Urinary bladder (tissue), 3 donors: ENCODE measurements at regions not wholly inside any gene's neighbourhood (a gene's known extent, or its start where the extent isn't known, plus 50 kb on each side); places are given as distances from the start of the nearest gene placed in this dataset.
"Not testable (repeated sequence)": the region's sequence is repeated elsewhere in the genome, so short reads cannot be mapped to it uniquely, and the experiment has no call there.

Experiments
- DNase-seq: peaks from one replicate; pipeline ENCODE4 v3.0.0-alpha.2; 2015; ENCODE audit errors: extremely low spot score
- H3K27ac ChIP-seq: one replicate; pipeline ENCODE4 v1.5.1; 2013; ENCODE audit warnings: low read depth, mild to moderate bottlenecking, moderate library complexity
- H3K36me3 ChIP-seq: one replicate; pipeline ENCODE4 v1.6.1; 2013; ENCODE audit warnings: mild to moderate bottlenecking, moderate library complexity; ENCODE audit not compliant: insufficient read depth
- H3K4me1 ChIP-seq: one replicate; pipeline ENCODE4 v1.6.1; 2013; ENCODE audit warnings: mild to moderate bottlenecking, moderate library complexity; ENCODE audit not compliant: insufficient read depth
- H3K4me3 ChIP-seq: one replicate; pipeline ENCODE4 v1.5.1; 2013; ENCODE audit warnings: low read depth, low read length
- WGBS: extraction: QIAGEN DNeasy Blood & Tissue Kit; methylation state at CpG from one replicate; pipeline ENCODE4 v1.1.7; 2013; 5-methylcytosine and 5-hydroxymethylcytosine counted together
- donor health status: healthy with polysubstance abuse.
- donor health status: healthy.

GRCh38 chr7:119999738-120000475 lies 273.1 kb upstream of the KCND2 start:
- Histone ChIP-seq H3K27ac (no peak overlapping the region), H3K36me3 (no peaks in the 10 kb centered on the region), H3K4me1 (no peaks in the 10 kb centered on the region), H3K4me3 (no peak overlapping the region)
- 86% methylated on average over 5 of the region's 5 CpGs for WGBS
- no peak for DNase-seq

- 85% methylated on average over 6 of the region's 6 CpGs for WGBS
- Histone ChIP-seq H3K27ac (no peak overlapping the region), H3K4me1 (no peaks in the 10 kb centered on the region), H3K4me3 (no peak overlapping the region), H3K36me3 (no peaks in the 10 kb centered on the region)
- no peak for DNase-seq
Observed at GRCh38 chr7:120005720-120006119, 267.3 kb upstream of the KCND2 start.

- not testable (repeated sequence) for H3K27ac ChIP-seq, H3K36me3 ChIP-seq, H3K4me3 ChIP-seq, H3K4me1 ChIP-seq, DNase-seq
- 82% methylated on average over 5 of the region's 5 CpGs for WGBS
Observed at GRCh38 chr7:120014301-120014700, 258.7 kb upstream of the KCND2 start.

GRCh38 chr7:120014925-120015465 lies 258.0 kb upstream of the KCND2 start:
- Histone ChIP-seq H3K27ac (no peak overlapping the region), H3K4me3 (no peak overlapping the region), H3K4me1 (no peaks in the 10 kb centered on the region), H3K36me3 (no peaks in the 10 kb centered on the region)
- 59% methylated on average over 4 of the region's 4 CpGs for WGBS
- DNase-seq: no peak

GRCh38 chr7:120021085-120021484 lies 251.9 kb upstream of the KCND2 start:
- no peaks in the 10 kb centered on the region for H3K4me1 ChIP-seq
- no peak overlapping the region for H3K27ac ChIP-seq
- H3K4me3 ChIP-seq: no peak overlapping the region
- no peak for DNase-seq
- WGBS: 75% methylated on average over 1 of the region's 1 CpG
- H3K36me3 ChIP-seq: no peaks in the 10 kb centered on the region

- H3K27ac ChIP-seq: no peak overlapping the region
- H3K4me1 ChIP-seq: no peaks in the 10 kb centered on the region
- DNase-seq: no peak
- H3K4me3 ChIP-seq: no peak overlapping the region
- H3K36me3 ChIP-seq: no peaks in the 10 kb centered on the region
- 71% methylated on average over 4 of the region's 4 CpGs for WGBS
Observed at GRCh38 chr7:120023494-120024167, 249.3 kb upstream of the KCND2 start.

- WGBS: 47% methylated on average over 4 of the region's 4 CpGs
- H3K36me3 ChIP-seq: no peaks in the 10 kb centered on the region
- no peak overlapping the region for H3K27ac ChIP-seq
- H3K4me3 ChIP-seq: no peak overlapping the region
- H3K4me1 ChIP-seq: no peaks in the 10 kb centered on the region
- no peak for DNase-seq
Observed at GRCh38 chr7:120028636-120029035, 244.3 kb upstream of the KCND2 start.

GRCh38 chr7:120030876-120031275 lies 242.1 kb upstream of the KCND2 start:
- 70% methylated on average over 1 of the region's 1 CpG for WGBS
- no peak overlapping the region for H3K4me3 ChIP-seq

GRCh38 chr7:120033114-120033513 lies 239.9 kb upstream of the KCND2 start:
- no peaks in the 10 kb centered on the region for H3K36me3 ChIP-seq
- no peak for DNase-seq
- WGBS: 66% methylated on average over 2 of the region's 2 CpGs
- H3K4me3 ChIP-seq: no peak overlapping the region
- no peaks in the 10 kb centered on the region for H3K4me1 ChIP-seq
- H3K27ac ChIP-seq: no peak overlapping the region

More at GRCh38 chr7:120030876-120031275, 242.1 kb upstream of the KCND2 start:
- H3K36me3 ChIP-seq: no peaks in the 10 kb centered on the region
- DNase-seq: no peak
- H3K27ac ChIP-seq: no peak overlapping the region
- no peaks in the 10 kb centered on the region for H3K4me1 ChIP-seq

- no peaks in the 10 kb centered on the region for H3K36me3 ChIP-seq
- DNase-seq: no peak
- H3K27ac ChIP-seq: no peak overlapping the region
- no peaks in the 10 kb centered on the region for H3K4me1 ChIP-seq
- H3K4me3 ChIP-seq: no peak overlapping the region
- 93% methylated on average over 2 of the region's 2 CpGs for WGBS
Observed at GRCh38 chr7:120039138-120039537, 233.8 kb upstream of the KCND2 start.

- Histone ChIP-seq H3K4me3 (no peak overlapping the region), H3K4me1 (no peaks in the 10 kb centered on the region), H3K27ac (no peak overlapping the region), H3K36me3 (no peaks in the 10 kb centered on the region)
- no peak for DNase-seq
Observed at GRCh38 chr7:120041798-120042197, 231.2 kb upstream of the KCND2 start.

GRCh38 chr7:120043250-120043649 lies 229.7 kb upstream of the KCND2 start:
- Histone ChIP-seq H3K36me3 (no peaks in the 10 kb centered on the region), H3K27ac (no peak overlapping the region), H3K4me1 (no peaks in the 10 kb centered on the region), H3K4me3 (no peak overlapping the region)
- no peak for DNase-seq
- WGBS: 53% methylated on average over 2 of the region's 2 CpGs

GRCh38 chr7:120052884-120053382 lies 220.0 kb upstream of the KCND2 start:
- Histone ChIP-seq H3K4me3 (no peak overlapping the region), H3K4me1 (no peaks in the 10 kb centered on the region), H3K27ac (no peak overlapping the region), H3K36me3 (no peaks in the 10 kb centered on the region)
- no peak for DNase-seq
- 72% methylated on average over 9 of the region's 9 CpGs for WGBS

- Histone ChIP-seq H3K4me1 (no peaks in the 10 kb centered on the region), H3K27ac (no peak overlapping the region), H3K4me3 (no peak overlapping the region), H3K36me3 (no peaks in the 10 kb centered on the region)
- 62% methylated on average over 5 of the region's 5 CpGs for WGBS
- no peak for DNase-seq
Observed at GRCh38 chr7:120053390-120053961, 219.5 kb upstream of the KCND2 start.
